Muscle of leg (tissue), 3 donors: ENCODE measurements at regions not wholly inside any gene's neighbourhood (a gene's known extent, or its start where the extent isn't known, plus 50 kb on each side); places are given as distances from the start of the nearest gene placed in this dataset.

Source experiments
- DNase-seq: peaks from one replicate; pipeline ENCODE4 v3.0.0; 2013
- H3K27ac ChIP-seq: one replicate; pipeline ENCODE4 v1.5.1; 2013; ENCODE audit warnings: mild to moderate bottlenecking, low read length, control low read depth
- H3K27me3 ChIP-seq: one replicate; pipeline ENCODE4 v1.6.1; 2013; ENCODE audit warnings: low read length; ENCODE audit not compliant: control insufficient read depth, insufficient read depth
- H3K36me3 ChIP-seq: one replicate; pipeline ENCODE4 v1.6.1; 2013; ENCODE audit warnings: low read length; ENCODE audit not compliant: control insufficient read depth, insufficient read depth
- H3K4me1 ChIP-seq: one replicate; pipeline ENCODE4 v1.6.1; 2013; ENCODE audit warnings: low read length; ENCODE audit not compliant: control insufficient read depth, insufficient read depth
- H3K4me3 ChIP-seq: one replicate; pipeline ENCODE4 v1.5.1; 2013; ENCODE audit warnings: low read length, control low read depth
- H3K9me3 ChIP-seq: replicated peaks from 2 replicates; pipeline ENCODE4 v1.6.1; 2013; ENCODE audit warnings: low read depth, low read length; ENCODE audit not compliant: control insufficient read depth
- WGBS: methylation state at CpG from one replicate; pipeline ENCODE4 v1.1.5; 2013; ENCODE audit warnings: missing lambda C conversion rate; ENCODE audit not compliant: insufficient coverage; 5-methylcytosine and 5-hydroxymethylcytosine counted together

DNA sequence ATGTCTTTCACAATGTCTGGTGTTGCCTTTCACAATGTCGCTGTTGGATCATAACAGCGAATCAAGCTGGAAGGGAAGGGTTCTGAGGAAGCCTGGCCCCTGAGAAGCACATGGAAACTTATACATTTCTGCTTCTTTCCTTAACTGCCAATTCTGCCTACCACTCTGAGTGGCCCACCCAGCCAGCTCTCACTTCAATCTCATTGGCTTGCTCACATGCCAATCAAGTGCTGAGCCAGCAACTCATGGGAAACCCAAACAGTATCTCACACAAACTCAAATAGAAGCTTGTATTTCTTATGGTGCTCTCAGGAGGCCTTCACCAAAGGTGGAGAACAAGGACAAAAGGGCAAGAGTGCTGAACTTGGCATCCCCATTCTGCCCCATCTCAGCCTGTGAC lies 117.4 kb upstream of the GPR26 start:
- no peaks in the 10 kb centered on the region for H3K9me3 ChIP-seq
- no peaks in the 10 kb centered on the region for H3K4me1 ChIP-seq
- no peak for DNase-seq
- H3K27ac ChIP-seq, result no peak overlapping the region
- 90% methylated on average over 2 of the region's 2 CpGs for WGBS
- H3K27me3 ChIP-seq, result peaks cover 8% of the 10 kb centered on the region
- H3K4me3 ChIP-seq, result no peak overlapping the region
- H3K36me3 ChIP-seq, result no peaks in the 10 kb centered on the region

DNA sequence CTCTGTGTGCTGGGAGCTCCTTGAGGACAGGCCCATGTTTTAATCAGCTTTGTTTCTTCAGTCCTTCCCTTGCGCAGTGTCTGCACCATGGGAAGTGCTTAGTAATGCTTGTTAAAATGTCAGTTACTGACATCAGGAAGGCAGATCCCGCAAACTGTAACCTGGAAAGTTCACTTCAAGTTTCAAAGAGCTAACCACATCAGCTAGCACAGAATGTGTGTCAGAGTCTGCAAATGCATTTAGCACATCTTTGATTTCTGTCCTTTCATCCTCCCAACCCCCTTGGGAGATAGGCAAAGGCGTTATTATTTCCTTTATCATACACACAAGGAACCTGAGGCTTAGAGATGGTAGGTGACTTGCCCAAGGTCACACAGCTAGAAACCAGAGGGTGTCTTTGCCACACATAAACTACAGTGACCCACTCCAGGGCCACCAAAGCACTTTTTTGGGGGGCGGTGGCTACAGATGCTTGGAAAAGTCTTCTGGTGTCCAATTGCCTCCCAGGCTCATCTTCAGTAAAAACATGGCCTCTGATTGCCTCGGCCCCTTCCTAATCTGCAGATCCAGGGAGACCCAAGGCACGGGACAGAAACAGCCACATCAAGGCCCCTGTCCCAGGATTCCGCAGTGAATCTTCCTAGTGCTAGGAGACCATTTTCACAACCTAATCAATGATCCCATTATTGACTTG lies 116.2 kb upstream of the GPR26 start:
- 86% methylated on average over 2 of the region's 7 CpGs for WGBS
- no peak overlapping the region for H3K4me3 ChIP-seq
- H3K36me3 ChIP-seq, result no peaks in the 10 kb centered on the region
- H3K4me1 ChIP-seq, result no peaks in the 10 kb centered on the region
- peaks cover 11% of the 10 kb centered on the region for H3K27me3 ChIP-seq
- H3K9me3 ChIP-seq, result no peaks in the 10 kb centered on the region
- no peak for DNase-seq
- H3K27ac ChIP-seq, result no peak overlapping the region

DNA sequence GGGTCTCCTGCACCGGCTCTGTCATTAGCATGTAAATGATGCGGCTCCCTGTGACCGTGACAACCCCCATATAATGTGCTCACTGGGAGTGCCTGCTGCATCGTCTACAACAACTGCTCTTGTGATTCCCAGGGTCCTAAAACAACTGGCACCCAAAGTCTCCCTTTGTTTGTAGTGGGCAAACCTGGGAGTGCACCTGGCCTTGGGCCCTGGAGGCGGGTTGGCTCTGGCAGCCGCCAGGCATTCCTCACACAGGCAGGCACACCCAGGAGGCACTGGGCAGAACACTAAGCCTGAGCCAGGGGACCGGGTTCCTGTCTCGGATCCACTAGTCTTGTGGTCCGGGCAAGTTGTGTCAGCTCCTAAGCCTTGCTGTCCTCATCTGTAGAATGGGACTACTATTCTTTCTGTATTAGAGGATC lies 115.5 kb upstream of the GPR26 start:
- Histone ChIP-seq H3K9me3 (no peaks in the 10 kb centered on the region), H3K36me3 (no peaks in the 10 kb centered on the region), H3K27ac (no peak overlapping the region), H3K4me3 (no peak overlapping the region), H3K4me1 (no peaks in the 10 kb centered on the region), H3K27me3 (peaks cover 11% of the 10 kb centered on the region)
- 32% methylated on average over 6 of the region's 9 CpGs for WGBS
- no peak for DNase-seq

DNA sequence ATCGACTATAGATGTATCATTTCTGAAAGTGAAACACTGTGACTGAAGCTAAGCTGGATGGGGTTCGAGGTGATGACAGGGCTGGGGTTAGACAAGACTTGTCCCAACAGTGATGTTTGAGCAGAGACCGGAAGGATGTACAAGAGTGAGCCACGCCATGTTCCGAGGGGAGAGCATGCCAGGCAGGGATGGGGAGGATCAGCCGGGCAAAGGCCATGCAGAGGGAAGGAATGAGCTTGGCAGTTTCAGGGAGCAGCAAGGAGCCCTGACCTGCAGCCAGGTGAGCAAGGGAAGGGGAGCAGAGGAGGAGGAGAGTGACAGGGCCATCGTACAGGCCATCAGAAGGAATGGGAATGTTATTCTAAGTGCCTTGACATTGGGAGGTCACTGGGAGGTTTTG lies 114.9 kb upstream of the GPR26 start:
- Histone ChIP-seq H3K4me1 (no peaks in the 10 kb centered on the region), H3K27me3 (peaks cover 11% of the 10 kb centered on the region), H3K9me3 (no peaks in the 10 kb centered on the region), H3K4me3 (no peak overlapping the region), H3K36me3 (no peaks in the 10 kb centered on the region), H3K27ac (no peak overlapping the region)
- DNase-seq, result no peak
- 92% methylated on average over 7 of the region's 7 CpGs for WGBS

DNA sequence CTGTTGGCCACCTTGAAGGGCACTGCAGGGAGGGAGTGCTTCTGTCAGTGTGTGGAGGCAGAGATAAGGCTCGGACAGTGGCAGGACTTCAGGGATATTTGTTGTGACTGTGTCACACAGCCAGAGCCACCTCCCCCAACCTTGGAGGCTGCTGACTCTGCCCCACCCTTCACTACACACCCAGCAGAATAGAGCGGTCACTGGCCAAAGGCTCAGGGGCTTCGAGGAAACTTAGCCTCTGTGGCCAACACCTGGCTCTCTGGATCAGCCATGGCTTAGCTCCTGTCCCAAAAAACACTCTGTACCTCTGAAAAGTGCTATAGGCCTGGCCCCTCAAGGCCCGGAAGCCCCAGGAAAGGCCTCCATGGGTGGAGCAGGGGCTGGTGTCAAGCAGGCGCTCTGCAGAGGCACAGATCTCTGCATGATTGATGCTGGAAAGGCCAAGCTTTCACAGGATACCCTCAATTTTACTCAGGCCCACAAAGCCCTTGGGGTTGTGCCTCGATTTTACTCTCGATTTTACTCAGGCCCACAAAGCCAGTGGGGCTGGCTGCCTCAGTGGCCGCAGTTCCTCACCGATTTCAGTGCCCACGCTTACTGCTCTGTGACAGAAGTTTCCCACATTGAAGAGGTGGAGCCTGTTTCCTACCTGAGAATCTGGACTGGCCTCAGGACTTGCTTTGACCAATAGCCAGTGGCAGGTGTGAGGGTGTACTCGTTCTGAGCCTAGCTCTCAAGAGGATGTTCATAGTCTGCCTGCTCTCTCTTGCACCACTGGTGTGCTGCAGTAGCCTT lies 113.2 kb upstream of the GPR26 start:
- Histone ChIP-seq H3K4me1 (no peaks in the 10 kb centered on the region), H3K4me3 (no peak overlapping the region), H3K27ac (no peak overlapping the region), H3K9me3 (no peaks in the 10 kb centered on the region), H3K27me3 (peaks cover 13% of the 10 kb centered on the region), H3K36me3 (no peaks in the 10 kb centered on the region)
- DNase-seq, result no peak
- WGBS, result 87% methylated on average over 7 of the region's 11 CpGs

DNA sequence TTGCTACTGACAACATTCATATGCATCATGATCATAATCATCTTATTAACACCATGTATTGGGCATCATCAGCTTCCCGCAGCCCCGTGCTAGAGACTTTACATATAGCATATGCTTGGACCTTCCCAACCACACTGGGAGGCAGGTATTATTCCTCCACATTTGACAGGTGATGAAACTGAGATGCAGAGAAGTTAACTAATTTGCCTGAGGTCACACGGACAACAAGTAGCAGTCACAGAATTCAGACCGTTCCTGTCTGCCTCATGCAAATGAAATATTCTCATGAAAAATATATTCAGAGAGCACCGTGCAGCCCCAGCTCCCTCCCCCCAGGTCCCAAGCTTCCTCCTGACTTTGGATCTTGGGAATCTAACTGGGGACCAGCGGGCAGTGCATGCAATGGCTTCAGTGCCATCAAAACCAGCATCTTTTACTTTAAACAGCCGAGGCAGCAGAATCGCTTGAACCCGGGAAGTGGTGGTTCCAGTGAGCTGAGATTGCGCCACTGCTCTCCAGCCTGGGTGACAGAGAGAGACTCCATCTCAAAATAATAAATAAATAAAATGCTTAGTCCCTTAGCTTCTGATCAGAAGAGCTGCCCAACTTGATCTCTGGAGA lies 112.2 kb upstream of the GPR26 start:
- no peak for DNase-seq
- no peaks in the 10 kb centered on the region for H3K9me3 ChIP-seq
- H3K36me3 ChIP-seq, result no peaks in the 10 kb centered on the region
- no peak overlapping the region for H3K4me3 ChIP-seq
- 70% methylated on average over 4 of the region's 10 CpGs for WGBS
- H3K4me1 ChIP-seq, result no peaks in the 10 kb centered on the region
- H3K27ac ChIP-seq, result no peak overlapping the region
- H3K27me3 ChIP-seq, result peaks cover 15% of the 10 kb centered on the region

DNA sequence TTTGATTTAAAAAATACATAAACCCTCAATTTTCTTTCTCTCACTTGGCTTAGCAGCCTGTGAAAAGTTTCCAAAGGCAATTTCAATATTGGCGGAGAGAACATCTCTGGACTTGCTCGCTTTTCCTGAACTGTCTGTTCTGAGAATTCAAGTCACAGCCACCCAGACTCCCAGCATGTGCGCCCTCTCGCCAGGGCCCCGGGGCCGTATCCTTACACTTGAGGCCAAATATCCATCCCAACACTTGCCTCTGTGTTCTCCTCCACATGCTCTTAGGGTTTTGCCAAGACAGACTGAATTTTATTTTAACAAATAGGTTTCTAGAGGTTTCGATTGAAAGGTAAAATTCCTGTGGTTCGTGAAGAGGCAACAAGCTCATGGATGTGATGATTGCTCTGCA lies 111.5 kb upstream of the GPR26 start:
- Histone ChIP-seq H3K27me3 (peaks cover 15% of the 10 kb centered on the region), H3K36me3 (no peaks in the 10 kb centered on the region)
- WGBS, result 60% methylated on average over 8 of the region's 8 CpGs

DNA sequence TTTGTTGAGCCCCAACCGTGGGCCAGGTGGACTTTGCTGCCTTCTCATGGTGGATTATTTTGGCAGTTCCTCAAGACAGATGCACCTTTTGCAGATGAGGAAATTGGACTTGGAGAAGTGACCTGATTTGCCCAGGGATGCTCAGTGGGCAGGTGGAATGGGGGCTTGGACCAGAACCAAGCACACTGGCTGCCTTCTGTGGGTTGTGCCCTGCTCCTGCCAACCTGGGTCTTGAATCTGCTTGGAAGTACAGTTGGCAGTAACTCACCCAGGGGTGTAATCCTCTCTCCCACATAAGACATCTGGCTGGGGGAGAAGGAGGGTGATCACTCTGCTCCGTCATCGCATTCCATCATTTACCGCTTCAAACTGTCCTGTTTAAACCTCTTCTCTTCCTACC lies 110.5 kb upstream of the GPR26 start:
- no peak for DNase-seq
- WGBS, result 71% methylated on average over 1 of the region's 4 CpGs
- Histone ChIP-seq H3K9me3 (no peaks in the 10 kb centered on the region), H3K4me1 (no peaks in the 10 kb centered on the region), H3K36me3 (no peaks in the 10 kb centered on the region), H3K27ac (no peak overlapping the region), H3K27me3 (peaks cover 16% of the 10 kb centered on the region), H3K4me3 (no peak overlapping the region)

More for the DNA sequence above, 111.5 kb upstream of the GPR26 start:
- no peaks in the 10 kb centered on the region for H3K4me1 ChIP-seq
- no peak overlapping the region for H3K27ac ChIP-seq
- no peaks in the 10 kb centered on the region for H3K9me3 ChIP-seq
- no peak overlapping the region for H3K4me3 ChIP-seq
- peak; percentile 24 for DNase-seq

DNA sequence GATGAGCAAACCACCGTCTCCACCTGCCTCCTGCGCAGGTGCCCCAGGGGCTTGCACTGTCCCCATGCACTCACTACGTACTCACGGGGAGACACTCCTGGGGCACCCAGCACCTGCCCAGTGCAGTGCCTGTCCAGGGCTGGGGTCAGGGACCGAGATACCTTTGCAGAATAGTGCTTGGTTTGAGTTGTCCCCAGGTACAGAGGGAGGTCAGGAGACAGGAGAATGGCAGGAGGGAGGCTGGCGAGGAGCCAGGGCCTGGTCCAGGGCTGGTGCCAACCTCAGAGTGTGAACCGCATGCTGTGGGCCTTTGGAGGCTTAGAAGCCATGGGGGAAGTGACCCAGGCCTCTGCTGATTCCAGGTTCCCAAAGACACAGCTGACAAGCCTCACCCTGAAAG lies 110.1 kb upstream of the GPR26 start:
- Histone ChIP-seq H3K36me3 (no peaks in the 10 kb centered on the region), H3K4me3 (no peak overlapping the region), H3K4me1 (no peaks in the 10 kb centered on the region), H3K27ac (no peak overlapping the region), H3K27me3 (peaks cover 21% of the 10 kb centered on the region), H3K9me3 (no peaks in the 10 kb centered on the region)
- WGBS, result 62% methylated on average over 6 of the region's 7 CpGs
- DNase-seq, result no peak

DNA sequence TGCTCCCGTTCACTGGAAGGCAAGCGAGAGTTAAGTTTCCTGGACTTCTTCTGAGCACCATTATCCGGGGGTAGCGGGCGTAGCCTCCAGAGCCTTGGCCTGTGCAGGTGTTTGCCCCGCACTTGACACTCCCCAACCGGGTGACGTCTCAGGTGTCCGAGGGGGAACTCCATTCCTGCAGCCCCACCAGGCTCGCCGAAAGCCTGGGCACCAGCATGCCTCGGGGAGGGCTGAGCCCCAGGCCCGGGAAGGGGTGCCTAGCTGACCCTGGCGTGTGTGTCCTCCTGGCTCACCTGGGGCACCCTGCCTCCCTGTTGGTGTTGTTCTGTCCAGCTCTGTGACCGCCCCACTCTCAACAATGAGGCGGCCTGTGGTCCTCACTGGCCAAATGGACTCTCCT lies 109.4 kb upstream of the GPR26 start:
- DNase-seq, result no peak
- Histone ChIP-seq H3K4me1 (no peaks in the 10 kb centered on the region), H3K27me3 (peaks cover 20% of the 10 kb centered on the region), H3K4me3 (no peak overlapping the region), H3K36me3 (no peaks in the 10 kb centered on the region), H3K9me3 (no peaks in the 10 kb centered on the region), H3K27ac (no peak overlapping the region)
- WGBS, result 56% methylated on average over 16 of the region's 16 CpGs
